ENCODE measurements at regions not wholly inside any gene's neighbourhood (a gene's known extent, or its start where the extent isn't known, plus 50 kb on each side); places are given as distances from the start of the nearest gene placed in this dataset.

DNA sequence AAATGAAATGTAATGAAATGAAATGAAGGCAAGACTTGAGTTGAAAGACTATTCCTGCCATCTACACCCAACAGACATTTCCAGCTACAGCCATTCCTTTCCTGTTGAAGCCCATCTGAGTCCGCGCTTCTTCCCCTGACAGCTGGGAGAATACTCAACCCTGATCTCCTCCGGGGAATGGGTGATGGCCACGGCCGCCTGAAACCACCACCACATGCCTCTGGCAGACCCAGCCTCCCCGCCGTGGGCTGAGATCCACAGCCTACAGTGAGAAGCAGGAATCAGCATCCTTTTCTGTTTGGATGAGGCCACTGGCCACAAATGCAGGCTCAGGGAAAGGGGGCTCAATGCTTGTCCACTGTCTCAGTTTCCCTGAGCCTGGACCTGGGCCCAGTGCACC, 130.3 kb downstream of the NCOR2 start:
- TF ChIP-seq, protein P1, sequence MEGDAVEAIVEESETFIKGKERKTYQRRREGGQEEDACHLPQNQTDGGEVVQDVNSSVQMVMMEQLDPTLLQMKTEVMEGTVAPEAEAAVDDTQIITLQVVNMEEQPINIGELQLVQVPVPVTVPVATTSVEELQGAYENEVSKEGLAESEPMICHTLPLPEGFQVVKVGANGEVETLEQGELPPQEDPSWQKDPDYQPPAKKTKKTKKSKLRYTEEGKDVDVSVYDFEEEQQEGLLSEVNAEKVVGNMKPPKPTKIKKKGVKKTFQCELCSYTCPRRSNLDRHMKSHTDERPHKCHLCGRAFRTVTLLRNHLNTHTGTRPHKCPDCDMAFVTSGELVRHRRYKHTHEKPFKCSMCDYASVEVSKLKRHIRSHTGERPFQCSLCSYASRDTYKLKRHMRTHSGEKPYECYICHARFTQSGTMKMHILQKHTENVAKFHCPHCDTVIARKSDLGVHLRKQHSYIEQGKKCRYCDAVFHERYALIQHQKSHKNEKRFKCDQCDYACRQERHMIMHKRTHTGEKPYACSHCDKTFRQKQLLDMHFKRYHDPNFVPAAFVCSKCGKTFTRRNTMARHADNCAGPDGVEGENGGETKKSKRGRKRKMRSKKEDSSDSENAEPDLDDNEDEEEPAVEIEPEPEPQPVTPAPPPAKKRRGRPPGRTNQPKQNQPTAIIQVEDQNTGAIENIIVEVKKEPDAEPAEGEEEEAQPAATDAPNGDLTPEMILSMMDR (IDR thresholded peaks at IDR 0.05; ENCODE audit: extremely low read depth, insufficient read depth, missing control alignments), result no peak
- in situ Hi-C loops (cut with MboI; ENCODE audit: low pct_unique_long_range_greater_than_20kb, low sequenced_read_pairs, unreplicated experiment), result no loop called here

DNA sequence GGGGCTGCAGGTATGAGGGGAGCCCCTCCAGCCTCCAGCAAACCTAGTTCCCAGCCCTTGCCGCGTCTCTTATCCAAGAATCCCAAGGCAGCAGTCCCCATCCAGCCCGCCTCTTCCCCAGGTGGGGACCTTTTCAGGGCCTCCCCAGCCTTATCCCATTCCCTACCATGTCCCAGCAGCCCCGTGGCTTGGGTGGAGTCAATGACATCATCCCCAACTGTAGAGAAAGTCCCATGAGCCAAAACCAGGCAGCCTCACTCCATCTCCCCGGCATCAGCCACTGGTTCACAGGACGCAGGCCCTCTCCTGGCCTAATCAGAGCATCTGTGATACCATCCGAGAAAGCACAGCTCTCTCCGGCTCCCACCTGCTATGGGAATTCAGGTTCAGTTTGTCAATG, 131.0 kb downstream of the NCOR2 start:
- TF ChIP-seq, protein P1 (IDR thresholded peaks at IDR 0.05; ENCODE audit: extremely low read depth, insufficient read depth, missing control alignments), result no peak
- DNase-seq (ENCODE audit: low spot score), result no peak
- in situ Hi-C loops (cut with MboI; ENCODE audit: low pct_unique_long_range_greater_than_20kb, low sequenced_read_pairs, unreplicated experiment), result no loop called here

More for the DNA sequence above, 130.3 kb downstream of the NCOR2 start:
- no peak for DNase-seq (ENCODE audit: low spot score)

DNA sequence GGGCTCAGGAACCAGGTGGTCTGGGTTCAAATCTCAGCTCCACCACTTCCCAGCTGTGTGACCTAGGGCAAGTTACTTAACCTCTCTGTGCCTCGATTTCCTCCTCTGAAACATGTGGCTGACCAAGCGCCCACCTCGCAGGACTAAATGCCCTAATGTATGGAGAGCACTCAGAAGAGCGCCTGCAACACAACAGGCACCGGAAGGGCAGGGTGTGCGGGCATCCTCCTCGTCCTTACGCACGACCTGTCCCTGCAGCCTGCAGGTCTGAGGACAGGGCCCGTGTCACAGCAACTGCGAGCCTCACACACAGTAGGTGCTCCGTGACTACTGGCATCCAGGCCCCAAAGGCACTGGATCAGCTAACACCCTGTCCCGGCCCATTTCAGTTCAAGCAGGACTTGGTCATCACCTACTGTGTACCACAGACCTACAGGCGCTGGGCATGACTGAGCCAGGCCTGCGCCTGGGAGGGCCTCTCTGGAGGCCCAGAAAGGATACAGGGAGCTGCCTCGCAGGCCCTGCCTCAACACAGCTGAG, 131.5 kb downstream of the NCOR2 start:
- DNase-seq (ENCODE audit: low spot score), result no peak
- TF ChIP-seq, protein P1 (IDR thresholded peaks at IDR 0.05; ENCODE audit: extremely low read depth, insufficient read depth, missing control alignments), result no peak
- in situ Hi-C loops (cut with MboI; ENCODE audit: low pct_unique_long_range_greater_than_20kb, low sequenced_read_pairs, unreplicated experiment), result no loop called here

- TF ChIP-seq, protein P1 (IDR thresholded peaks at IDR 0.05; ENCODE audit: extremely low read depth, insufficient read depth, missing control alignments), result no peak
- no peak for DNase-seq (ENCODE audit: low spot score)
- in situ Hi-C loops (cut with MboI; ENCODE audit: low pct_unique_long_range_greater_than_20kb, low sequenced_read_pairs, unreplicated experiment), result no loop called here
Measured at GRCh38 chr12:124434951-124435805, 132.2 kb downstream of the NCOR2 start.

- in situ Hi-C loops (cut with MboI; ENCODE audit: low pct_unique_long_range_greater_than_20kb, low sequenced_read_pairs, unreplicated experiment), result no loop called here
- DNase-seq (ENCODE audit: low spot score), result no peak
- TF ChIP-seq, protein P1 (IDR thresholded peaks at IDR 0.05; ENCODE audit: extremely low read depth, insufficient read depth, missing control alignments), result no peak
Measured at GRCh38 chr12:124434354-124434753, 133.1 kb downstream of the NCOR2 start.

DNA sequence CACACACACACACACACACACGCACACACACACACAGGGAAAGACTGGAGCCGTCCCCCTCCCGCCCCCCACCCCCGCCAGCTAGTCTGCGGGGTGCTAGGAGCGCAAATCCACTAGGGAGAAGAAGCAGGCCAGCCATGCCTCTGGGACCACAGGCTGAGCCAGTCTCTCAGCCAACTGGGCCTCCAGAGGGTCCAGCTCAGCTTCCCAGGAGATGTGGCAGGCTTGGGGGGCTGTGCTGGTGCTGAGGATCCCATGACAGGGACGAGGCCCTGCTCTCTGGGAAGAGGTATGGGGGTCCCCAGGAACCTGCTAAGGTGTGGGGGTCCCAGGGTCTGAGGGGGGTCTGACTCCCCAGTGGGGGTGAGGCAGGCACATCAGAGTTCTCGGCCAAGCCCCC, 133.5 kb downstream of the NCOR2 start:
- TF ChIP-seq, protein P1 (IDR thresholded peaks at IDR 0.05; ENCODE audit: extremely low read depth, insufficient read depth, missing control alignments), result no peak
- DNase-seq (ENCODE audit: low spot score), result no peak
- in situ Hi-C loops (cut with MboI; ENCODE audit: low pct_unique_long_range_greater_than_20kb, low sequenced_read_pairs, unreplicated experiment), result no loop called here

Data from GM13977 (cell line).